ENCODE measurements at regions not wholly inside any gene's neighbourhood (a gene's known extent, or its start where the extent isn't known, plus 50 kb on each side); places are given as distances from the start of the nearest gene placed in this dataset.

DNA sequence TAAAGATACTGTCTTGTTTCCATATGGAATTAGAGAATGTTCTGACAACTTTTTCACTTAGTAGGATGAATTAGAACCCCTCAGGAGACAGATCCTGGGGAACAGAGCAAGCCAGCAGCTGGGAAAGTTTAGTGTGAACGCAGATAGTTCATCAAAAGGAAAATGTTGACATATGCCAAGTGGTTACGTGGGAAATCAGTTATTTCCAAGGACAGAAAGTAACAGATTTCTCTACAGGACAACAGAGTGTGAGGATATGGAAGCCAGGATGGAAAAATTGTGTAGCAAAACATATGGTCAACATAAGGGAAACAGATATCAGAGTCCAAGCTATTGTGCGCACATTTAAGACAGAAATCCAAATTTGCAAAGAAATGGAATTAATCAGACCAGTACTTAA lies 419.5 kb downstream of the LRRIQ3 start:
- TF ChIP-seq CTCF (IDR thresholded peaks at IDR 0.05) (no peak), ZFX (IDR thresholded peaks at IDR 0.05; ENCODE audit: borderline replicate concordance) (no peak)

Measured in 22Rv1 (cell line).